ENCODE measurements at regions not wholly inside any gene's neighbourhood (a gene's known extent, or its start where the extent isn't known, plus 50 kb on each side); places are given as distances from the start of the nearest gene placed in this dataset.

DNA sequence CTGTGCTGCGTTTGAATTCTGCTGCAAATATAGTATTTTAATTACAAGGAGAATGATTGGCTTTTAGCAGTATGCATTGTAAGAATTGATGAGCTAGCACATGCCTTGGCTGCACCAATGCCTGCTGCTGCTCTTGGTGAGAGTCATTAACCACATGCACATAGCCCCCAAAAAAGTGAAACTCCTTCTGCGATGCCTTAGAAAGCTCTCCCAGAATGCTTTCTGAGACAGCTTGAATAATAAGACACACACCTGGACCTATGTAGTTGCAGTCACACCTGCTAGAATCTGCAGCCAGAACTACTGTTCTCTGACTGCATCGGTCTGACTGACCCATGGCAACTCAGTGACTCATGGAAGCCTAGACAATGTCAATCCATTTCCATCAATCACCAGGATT is 170.1 kb upstream of the DDX18 start:
- Histone ChIP-seq H3F3A (replicated peaks; ENCODE audit: low read depth) (no peaks in the 10 kb centered on the region), H3K27ac (ENCODE audit: low read depth) (no peak overlapping the region), H3K4me1 (ENCODE audit: insufficient read depth) (no peaks in the 10 kb centered on the region), H3K79me2 (replicated peaks; ENCODE audit: insufficient read depth) (no peaks in the 10 kb centered on the region), H3K27me3 (ENCODE audit: insufficient read depth) (no peaks in the 10 kb centered on the region), H3K4me3 (no peak overlapping the region), H4K20me1 (replicated peaks; ENCODE audit: insufficient read depth) (no peaks in the 10 kb centered on the region), H3K4me2 (no peak overlapping the region), H2AFZ (no peak overlapping the region), H3K9me2 (ENCODE audit: insufficient read depth) (no peaks in the 10 kb centered on the region), H3K36me3 (ENCODE audit: insufficient read depth) (no peaks in the 10 kb centered on the region)
- DNase-seq (ENCODE audit: low spot score) (no peak), ATAC-seq (no peak)
- Mint-ChIP-seq H3K27me3 (ENCODE audit: insufficient read depth, low read depth, poor library complexity) (peaks cover 3% of the 10 kb centered on the region), H3K27ac (no peak overlapping the region), H3K4me3 (no peak overlapping the region), H3K9me3 (peaks cover 8% of the 10 kb centered on the region), H3K36me3 (ENCODE audit: low read depth) (peaks cover 5% of the 10 kb centered on the region; the same call in 2 of the 3 replicates), H3K4me1 (no peaks in the 10 kb centered on the region; the same call in 2 of the 3 replicates)
- TF ChIP-seq EZH2phosphoT487 (IDR thresholded peaks at IDR 0.05; ENCODE audit: unreplicated experiment) (no peak), POLR2AphosphoS5 (IDR thresholded peaks at IDR 0.05; ENCODE audit: low read depth) (no peak), EZH2 (IDR thresholded peaks at IDR 0.05; ENCODE audit: low read depth, unreplicated experiment) (no peak), NANOG (IDR thresholded peaks at IDR 0.05; ENCODE audit: borderline replicate concordance) (no peak), ZNF114 (CRISPR knock-in tag; IDR thresholded peaks at IDR 0.05) (no peak), STAT1 (IDR thresholded peaks at IDR 0.05; ENCODE audit: unreplicated experiment) (no peak), ZNF331 (CRISPR knock-in tag; IDR thresholded peaks at IDR 0.05; ENCODE audit: low read depth) (no peak), CREB1 (CRISPR knock-in tag; IDR thresholded peaks at IDR 0.05; ENCODE audit: low read depth) (no peak), JUNB (IDR thresholded peaks at IDR 0.05; ENCODE audit: unreplicated experiment) (no peak)
- TF ChIP-seq, protein P1, sequence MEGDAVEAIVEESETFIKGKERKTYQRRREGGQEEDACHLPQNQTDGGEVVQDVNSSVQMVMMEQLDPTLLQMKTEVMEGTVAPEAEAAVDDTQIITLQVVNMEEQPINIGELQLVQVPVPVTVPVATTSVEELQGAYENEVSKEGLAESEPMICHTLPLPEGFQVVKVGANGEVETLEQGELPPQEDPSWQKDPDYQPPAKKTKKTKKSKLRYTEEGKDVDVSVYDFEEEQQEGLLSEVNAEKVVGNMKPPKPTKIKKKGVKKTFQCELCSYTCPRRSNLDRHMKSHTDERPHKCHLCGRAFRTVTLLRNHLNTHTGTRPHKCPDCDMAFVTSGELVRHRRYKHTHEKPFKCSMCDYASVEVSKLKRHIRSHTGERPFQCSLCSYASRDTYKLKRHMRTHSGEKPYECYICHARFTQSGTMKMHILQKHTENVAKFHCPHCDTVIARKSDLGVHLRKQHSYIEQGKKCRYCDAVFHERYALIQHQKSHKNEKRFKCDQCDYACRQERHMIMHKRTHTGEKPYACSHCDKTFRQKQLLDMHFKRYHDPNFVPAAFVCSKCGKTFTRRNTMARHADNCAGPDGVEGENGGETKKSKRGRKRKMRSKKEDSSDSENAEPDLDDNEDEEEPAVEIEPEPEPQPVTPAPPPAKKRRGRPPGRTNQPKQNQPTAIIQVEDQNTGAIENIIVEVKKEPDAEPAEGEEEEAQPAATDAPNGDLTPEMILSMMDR (conservative IDR thresholded peaks at IDR 0.05; ENCODE audit: low read depth in 2 of 2): no peak
- TF ChIP-seq, protein P2, sequence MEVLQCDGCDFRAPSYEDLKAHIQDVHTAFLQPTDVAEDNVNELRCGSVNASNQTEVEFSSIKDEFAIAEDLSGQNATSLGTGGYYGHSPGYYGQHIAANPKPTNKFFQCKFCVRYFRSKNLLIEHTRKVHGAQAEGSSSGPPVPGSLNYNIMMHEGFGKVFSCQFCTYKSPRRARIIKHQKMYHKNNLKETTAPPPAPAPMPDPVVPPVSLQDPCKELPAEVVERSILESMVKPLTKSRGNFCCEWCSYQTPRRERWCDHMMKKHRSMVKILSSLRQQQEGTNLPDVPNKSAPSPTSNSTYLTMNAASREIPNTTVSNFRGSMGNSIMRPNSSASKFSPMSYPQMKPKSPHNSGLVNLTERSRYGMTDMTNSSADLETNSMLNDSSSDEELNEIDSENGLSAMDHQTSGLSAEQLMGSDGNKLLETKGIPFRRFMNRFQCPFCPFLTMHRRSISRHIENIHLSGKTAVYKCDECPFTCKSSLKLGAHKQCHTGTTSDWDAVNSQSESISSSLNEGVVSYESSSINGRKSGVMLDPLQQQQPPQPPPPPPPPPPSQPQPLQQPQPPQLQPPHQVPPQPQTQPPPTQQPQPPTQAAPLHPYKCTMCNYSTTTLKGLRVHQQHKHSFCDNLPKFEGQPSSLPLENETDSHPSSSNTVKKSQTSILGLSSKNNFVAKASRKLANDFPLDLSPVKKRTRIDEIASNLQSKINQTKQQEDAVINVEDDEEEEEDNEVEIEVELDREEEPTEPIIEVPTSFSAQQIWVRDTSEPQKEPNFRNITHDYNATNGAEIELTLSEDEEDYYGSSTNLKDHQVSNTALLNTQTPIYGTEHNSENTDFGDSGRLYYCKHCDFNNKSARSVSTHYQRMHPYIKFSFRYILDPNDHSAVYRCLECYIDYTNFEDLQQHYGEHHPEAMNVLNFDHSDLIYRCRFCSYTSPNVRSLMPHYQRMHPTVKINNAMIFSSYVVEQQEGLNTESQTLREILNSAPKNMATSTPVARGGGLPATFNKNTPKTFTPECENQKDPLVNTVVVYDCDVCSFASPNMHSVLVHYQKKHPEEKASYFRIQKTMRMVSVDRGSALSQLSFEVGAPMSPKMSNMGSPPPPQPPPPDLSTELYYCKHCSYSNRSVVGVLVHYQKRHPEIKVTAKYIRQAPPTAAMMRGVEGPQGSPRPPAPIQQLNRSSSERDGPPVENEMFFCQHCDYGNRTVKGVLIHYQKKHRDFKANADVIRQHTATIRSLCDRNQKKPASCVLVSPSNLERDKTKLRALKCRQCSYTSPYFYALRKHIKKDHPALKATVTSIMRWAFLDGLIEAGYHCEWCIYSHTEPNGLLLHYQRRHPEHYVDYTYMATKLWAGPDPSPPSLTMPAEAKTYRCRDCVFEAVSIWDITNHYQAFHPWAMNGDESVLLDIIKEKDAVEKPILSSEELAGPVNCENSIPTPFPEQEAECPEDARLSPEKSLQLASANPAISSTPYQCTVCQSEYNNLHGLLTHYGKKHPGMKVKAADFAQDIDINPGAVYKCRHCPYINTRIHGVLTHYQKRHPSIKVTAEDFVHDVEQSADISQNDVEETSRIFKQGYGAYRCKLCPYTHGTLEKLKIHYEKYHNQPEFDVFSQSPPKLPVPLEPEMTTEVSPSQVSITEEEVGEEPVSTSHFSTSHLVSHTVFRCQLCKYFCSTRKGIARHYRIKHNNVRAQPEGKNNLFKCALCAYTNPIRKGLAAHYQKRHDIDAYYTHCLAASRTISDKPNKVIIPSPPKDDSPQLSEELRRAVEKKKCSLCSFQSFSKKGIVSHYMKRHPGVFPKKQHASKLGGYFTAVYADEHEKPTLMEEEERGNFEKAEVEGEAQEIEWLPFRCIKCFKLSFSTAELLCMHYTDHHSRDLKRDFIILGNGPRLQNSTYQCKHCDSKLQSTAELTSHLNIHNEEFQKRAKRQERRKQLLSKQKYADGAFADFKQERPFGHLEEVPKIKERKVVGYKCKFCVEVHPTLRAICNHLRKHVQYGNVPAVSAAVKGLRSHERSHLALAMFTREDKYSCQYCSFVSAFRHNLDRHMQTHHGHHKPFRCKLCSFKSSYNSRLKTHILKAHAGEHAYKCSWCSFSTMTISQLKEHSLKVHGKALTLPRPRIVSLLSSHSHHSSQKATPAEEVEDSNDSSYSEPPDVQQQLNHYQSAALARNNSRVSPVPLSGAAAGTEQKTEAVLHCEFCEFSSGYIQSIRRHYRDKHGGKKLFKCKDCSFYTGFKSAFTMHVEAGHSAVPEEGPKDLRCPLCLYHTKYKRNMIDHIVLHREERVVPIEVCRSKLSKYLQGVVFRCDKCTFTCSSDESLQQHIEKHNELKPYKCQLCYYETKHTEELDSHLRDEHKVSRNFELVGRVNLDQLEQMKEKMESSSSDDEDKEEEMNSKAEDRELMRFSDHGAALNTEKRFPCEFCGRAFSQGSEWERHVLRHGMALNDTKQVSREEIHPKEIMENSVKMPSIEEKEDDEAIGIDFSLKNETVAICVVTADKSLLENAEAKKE (CRISPR knock-in tag; IDR thresholded peaks at IDR 0.05): no peak
- TF ChIP-seq, protein P3, sequence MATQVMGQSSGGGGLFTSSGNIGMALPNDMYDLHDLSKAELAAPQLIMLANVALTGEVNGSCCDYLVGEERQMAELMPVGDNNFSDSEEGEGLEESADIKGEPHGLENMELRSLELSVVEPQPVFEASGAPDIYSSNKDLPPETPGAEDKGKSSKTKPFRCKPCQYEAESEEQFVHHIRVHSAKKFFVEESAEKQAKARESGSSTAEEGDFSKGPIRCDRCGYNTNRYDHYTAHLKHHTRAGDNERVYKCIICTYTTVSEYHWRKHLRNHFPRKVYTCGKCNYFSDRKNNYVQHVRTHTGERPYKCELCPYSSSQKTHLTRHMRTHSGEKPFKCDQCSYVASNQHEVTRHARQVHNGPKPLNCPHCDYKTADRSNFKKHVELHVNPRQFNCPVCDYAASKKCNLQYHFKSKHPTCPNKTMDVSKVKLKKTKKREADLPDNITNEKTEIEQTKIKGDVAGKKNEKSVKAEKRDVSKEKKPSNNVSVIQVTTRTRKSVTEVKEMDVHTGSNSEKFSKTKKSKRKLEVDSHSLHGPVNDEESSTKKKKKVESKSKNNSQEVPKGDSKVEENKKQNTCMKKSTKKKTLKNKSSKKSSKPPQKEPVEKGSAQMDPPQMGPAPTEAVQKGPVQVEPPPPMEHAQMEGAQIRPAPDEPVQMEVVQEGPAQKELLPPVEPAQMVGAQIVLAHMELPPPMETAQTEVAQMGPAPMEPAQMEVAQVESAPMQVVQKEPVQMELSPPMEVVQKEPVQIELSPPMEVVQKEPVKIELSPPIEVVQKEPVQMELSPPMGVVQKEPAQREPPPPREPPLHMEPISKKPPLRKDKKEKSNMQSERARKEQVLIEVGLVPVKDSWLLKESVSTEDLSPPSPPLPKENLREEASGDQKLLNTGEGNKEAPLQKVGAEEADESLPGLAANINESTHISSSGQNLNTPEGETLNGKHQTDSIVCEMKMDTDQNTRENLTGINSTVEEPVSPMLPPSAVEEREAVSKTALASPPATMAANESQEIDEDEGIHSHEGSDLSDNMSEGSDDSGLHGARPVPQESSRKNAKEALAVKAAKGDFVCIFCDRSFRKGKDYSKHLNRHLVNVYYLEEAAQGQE (IDR thresholded peaks at IDR 0.05; ENCODE audit: unreplicated experiment): no peak
- TF ChIP-seq, protein P4, sequence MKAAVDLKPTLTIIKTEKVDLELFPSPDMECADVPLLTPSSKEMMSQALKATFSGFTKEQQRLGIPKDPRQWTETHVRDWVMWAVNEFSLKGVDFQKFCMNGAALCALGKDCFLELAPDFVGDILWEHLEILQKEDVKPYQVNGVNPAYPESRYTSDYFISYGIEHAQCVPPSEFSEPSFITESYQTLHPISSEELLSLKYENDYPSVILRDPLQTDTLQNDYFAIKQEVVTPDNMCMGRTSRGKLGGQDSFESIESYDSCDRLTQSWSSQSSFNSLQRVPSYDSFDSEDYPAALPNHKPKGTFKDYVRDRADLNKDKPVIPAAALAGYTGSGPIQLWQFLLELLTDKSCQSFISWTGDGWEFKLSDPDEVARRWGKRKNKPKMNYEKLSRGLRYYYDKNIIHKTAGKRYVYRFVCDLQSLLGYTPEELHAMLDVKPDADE (IDR thresholded peaks at IDR 0.05): no peak
